SK-N-SH (cell line): ENCODE measurements at regions not wholly inside any gene's neighbourhood (a gene's known extent, or its start where the extent isn't known, plus 50 kb on each side); places are given as distances from the start of the nearest gene placed in this dataset.

Experiments
- CTCF ChIA-PET: fragments of 300-600, 350-600 bp; formaldehyde crosslinking; extraction: SDS; loops from one replicate; lab custom pipeline; 2021; lab: Yijun Ruan, JAX
- POLR2A ChIA-PET: fragments of 350-600 bp; sonication (Branson Sonifier 250); formaldehyde crosslinking; extraction: SDS; loops from one replicate; lab custom pipeline; 2020; ENCODE audit warnings: antibody characterized with exemption, inconsistent platforms; lab: Yijun Ruan, JAX
- DNase-seq: peaks from one replicate; pipeline ENCODE4 v3.0.0; 2012
- H2AFZ ChIP-seq: fragments of 200-600 bp; sonication (generic); 2 replicates; pipeline ENCODE4 v1.8.1; 2016; ENCODE audit warnings: antibody characterized with exemption, mild to moderate bottlenecking, low read depth
- H3F3A ChIP-seq: fragments of 200-600 bp; sonication (generic); replicated peaks from 2 replicates; pipeline ENCODE3; 2016; ENCODE audit warnings: antibody characterized with exemption, mild to moderate bottlenecking; ENCODE audit not compliant: insufficient read depth
- H3K27ac ChIP-seq, 2 experiments: fragments of 200-500 bp in 1 of 2; fragments of 200-600 bp in 1 of 2; sonication (Bioruptor generic) in 1 of 2; sonication (generic), shearing (Covaris generic) in 1 of 2; 2 replicates each; pipeline versions ENCODE4 v1.5.1 to v1.6.1; 2014 to 2016; ENCODE audit warnings: low read depth in 2 of 2, inconsistent platforms in 1 of 2, low read length in 1 of 2, mild to moderate bottlenecking in 1 of 2, mixed read lengths in 1 of 2
- H3K27me3 ChIP-seq: fragments of 200-600 bp; sonication (generic), shearing (Covaris generic); 2 replicates; pipeline ENCODE4 v1.6.1; 2016; ENCODE audit warnings: mixed run types; ENCODE audit not compliant: insufficient read depth
- H3K36me3 ChIP-seq, 2 experiments: fragments of 200-500 bp in 1 of 2; fragments of 200-600 bp in 1 of 2; sonication (Bioruptor generic) in 1 of 2; sonication (generic) in 1 of 2; replicated peaks in 1 of 2; 2 replicates each; pipeline versions ENCODE3 to v1.5.1; 2014 to 2016; ENCODE audit warnings: low read length in 1 of 2, mild to moderate bottlenecking in 1 of 2; ENCODE audit not compliant: insufficient read depth in 2 of 2, control insufficient read depth in 1 of 2
- H3K4me1 ChIP-seq, 2 experiments: fragments of 200-500 bp in 1 of 2; fragments of 200-600 bp in 1 of 2; sonication (Bioruptor generic) in 1 of 2; sonication (generic), shearing (Covaris generic) in 1 of 2; 2 replicates each; pipeline versions ENCODE4 v1.5.1 to v1.6.1; 2014 to 2016; ENCODE audit warnings: low read depth in 1 of 2, low read length in 1 of 2, mixed run types in 1 of 2; ENCODE audit not compliant: insufficient read depth in 2 of 2, control insufficient read depth in 1 of 2
- H3K4me2 ChIP-seq: fragments of 200-600 bp; sonication (generic), shearing (Covaris generic); 2 replicates; pipeline ENCODE4 v1.6.1; 2017; ENCODE audit warnings: mixed run types
- H3K4me3 ChIP-seq, 2 experiments: fragments of 200-500 bp in 1 of 2; fragments of 200-600 bp in 1 of 2; sonication (Bioruptor generic) in 1 of 2; sonication (generic), shearing (Covaris generic) in 1 of 2; 2 replicates each; pipeline versions ENCODE4 v1.5.1 to v1.8.1; 2014 to 2016; ENCODE audit warnings: low read depth in 2 of 2, inconsistent platforms in 1 of 2, low read length in 1 of 2, mild to moderate bottlenecking in 1 of 2, mixed read lengths in 1 of 2, moderate library complexity in 1 of 2
- H3K79me2 ChIP-seq: fragments of 200-600 bp; sonication (generic); 2 replicates; pipeline ENCODE4 v1.8.1; 2017; ENCODE audit warnings: mild to moderate bottlenecking; ENCODE audit not compliant: insufficient read depth
- H3K9ac ChIP-seq: fragments of 200-600 bp; sonication (generic); 2 replicates; pipeline ENCODE4 v1.6.1; 2017; ENCODE audit warnings: mixed run types
- H3K9me2 ChIP-seq: fragments of 200-600 bp; sonication (generic); 2 replicates; pipeline ENCODE4 v1.6.1; 2017; ENCODE audit warnings: mixed run types
- H3K9me3 ChIP-seq: fragments of 200-600 bp; sonication (generic); 2 replicates; pipeline ENCODE4 v1.6.1; 2017; ENCODE audit warnings: mixed run types, mild to moderate bottlenecking, moderate library complexity
- H4K20me1 ChIP-seq: fragments of 200-600 bp; sonication (generic); 2 replicates; pipeline ENCODE4 v1.6.1; 2017; ENCODE audit warnings: mild to moderate bottlenecking, mixed run types; ENCODE audit not compliant: insufficient read depth
- EZH2phosphoT487 ChIP-seq: fragments of 200-600 bp; sonication (generic); IDR thresholded peaks from 2 replicates; pipeline ENCODE4 v1.6.1; 2017; ENCODE audit warnings: low read depth, mixed run types, mild to moderate bottlenecking, antibody characterized with exemption, moderate library complexity, borderline replicate concordance
- FOXM1 ChIP-seq: IDR thresholded peaks from 2 replicates; pipeline ENCODE4 v1.4.0; 2012; ENCODE audit warnings: low read depth, mild to moderate bottlenecking
- GATA2 ChIP-seq: sonication (generic); formaldehyde crosslinking; IDR thresholded peaks from 2 replicates; pipeline ENCODE4 v1.5.0; 2020; ENCODE audit warnings: mild to moderate bottlenecking, missing genetic modification reagents
- MEF2A ChIP-seq: IDR thresholded peaks from 2 replicates; pipeline ENCODE4 v1.4.0; 2012; ENCODE audit warnings: low read depth, borderline replicate concordance
- MXI1 ChIP-seq: IDR thresholded peaks from 2 replicates; pipeline ENCODE4 v1.6.1; 2012; ENCODE audit warnings: mild to moderate bottlenecking, low read depth, low read length, improper control_type of control experiment
- POLR2AphosphoS5 ChIP-seq: IDR thresholded peaks from 2 replicates; pipeline ENCODE4 v1.6.1; 2012; ENCODE audit warnings: low read depth, low read length
- RFX5 ChIP-seq: IDR thresholded peaks from 2 replicates; pipeline ENCODE4 v1.6.1; 2012; ENCODE audit warnings: mild to moderate bottlenecking, improper control_type of control experiment, low read length
- RXRA ChIP-seq: IDR thresholded peaks from 2 replicates; pipeline ENCODE4 v1.4.0; 2012; ENCODE audit warnings: low read depth, mild to moderate bottlenecking, borderline replicate concordance
- SIN3A ChIP-seq: IDR thresholded peaks from 2 replicates; pipeline ENCODE4 v1.6.1; 2012; ENCODE audit warnings: low read depth, mild to moderate bottlenecking, low read length, moderate library complexity, borderline replicate concordance
- SMC3 ChIP-seq: IDR thresholded peaks from 2 replicates; pipeline ENCODE4 v1.6.1; 2012; ENCODE audit warnings: low read depth, low read length, improper control_type of control experiment
- TEAD4 ChIP-seq: IDR thresholded peaks from 2 replicates; pipeline ENCODE4 v1.4.0; 2012; ENCODE audit warnings: mild to moderate bottlenecking, borderline replicate concordance; ENCODE audit not compliant: insufficient read depth
- USF1 ChIP-seq: IDR thresholded peaks from 2 replicates; pipeline ENCODE4 v1.4.0; 2012; ENCODE audit warnings: low read depth, borderline replicate concordance
- WGBS: methylation state at CpG from one replicate; pipeline ENCODE4 v1.1.6; 2017; ENCODE audit warnings: low lambda C conversion rate; 5-methylcytosine and 5-hydroxymethylcytosine counted together
- TF ChIP-seq, protein P1 (sequence below): fragments of 200-600 bp; sonication (generic); IDR thresholded peaks from 2 replicates; pipeline ENCODE4 v1.6.1; 2017; ENCODE audit warnings: antibody characterized with exemption, mild to moderate bottlenecking, moderate library complexity
- TF ChIP-seq, protein P2 (sequence below): fragments of 150-350 bp; IDR thresholded peaks from 2 replicates; pipeline ENCODE4 v1.6.1; 2016; ENCODE audit warnings: mild to moderate bottlenecking, low read depth, low read length
- TF ChIP-seq, protein P3 (sequence below): IDR thresholded peaks from 2 replicates; pipeline ENCODE4 v1.4.0; 2012; ENCODE audit warnings: low read depth, borderline replicate concordance

DNA sequence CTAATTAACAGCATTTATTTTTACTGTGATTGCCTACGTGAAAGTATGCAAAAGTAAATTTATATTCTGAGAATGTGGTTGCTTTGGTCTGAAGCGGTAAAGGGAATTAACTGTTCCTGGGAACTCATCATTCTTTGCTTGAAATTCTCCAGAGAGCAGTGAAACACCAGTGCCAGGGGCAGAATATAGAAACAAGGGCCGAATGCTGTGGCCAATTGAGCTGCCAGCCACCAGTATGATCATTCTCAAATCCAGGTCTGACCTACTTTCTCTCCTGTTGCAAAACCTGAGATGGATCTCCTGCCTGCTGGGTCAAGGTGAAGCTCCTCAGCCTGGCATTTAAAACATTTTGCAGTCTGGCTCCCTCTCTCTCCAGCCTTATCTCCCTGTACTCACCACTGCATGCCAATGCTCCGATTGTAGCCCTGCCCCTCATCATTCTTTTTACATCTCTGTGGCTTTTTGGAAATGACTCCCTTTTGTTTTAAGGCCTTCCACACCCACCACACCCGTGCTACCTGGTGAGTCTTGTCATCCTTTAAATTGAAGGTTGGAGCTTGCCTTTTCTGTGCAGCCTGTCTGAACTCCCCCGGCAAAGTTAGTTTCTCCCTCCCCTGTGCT, 94.5 kb upstream of the TMEM178A start:
- 59% methylated on average over 6 of the region's 6 CpGs for WGBS
- H3K4me2 ChIP-seq = no peak overlapping the region
- no peaks in the 10 kb centered on the region for H3K79me2 ChIP-seq
- H3K27me3 ChIP-seq = no peaks in the 10 kb centered on the region
- peaks cover 13% of the 10 kb centered on the region for H3F3A ChIP-seq
- H3K9me3 ChIP-seq = no peaks in the 10 kb centered on the region
- H3K9me2 ChIP-seq = no peaks in the 10 kb centered on the region
- H3K4me1 ChIP-seq = peaks cover 5 to 14% of the 10 kb centered on the region in 2 experiments; a peak in 3 of 4 replicates
- H3K36me3 ChIP-seq = no peaks in the 10 kb centered on the region
- CTCF ChIA-PET = no interaction called here
- TF ChIP-seq GATA2 = no peak
- no peak for TF ChIP-seq MXI1
- no peak for TF ChIP-seq SMC3
- TF ChIP-seq, protein P1, sequence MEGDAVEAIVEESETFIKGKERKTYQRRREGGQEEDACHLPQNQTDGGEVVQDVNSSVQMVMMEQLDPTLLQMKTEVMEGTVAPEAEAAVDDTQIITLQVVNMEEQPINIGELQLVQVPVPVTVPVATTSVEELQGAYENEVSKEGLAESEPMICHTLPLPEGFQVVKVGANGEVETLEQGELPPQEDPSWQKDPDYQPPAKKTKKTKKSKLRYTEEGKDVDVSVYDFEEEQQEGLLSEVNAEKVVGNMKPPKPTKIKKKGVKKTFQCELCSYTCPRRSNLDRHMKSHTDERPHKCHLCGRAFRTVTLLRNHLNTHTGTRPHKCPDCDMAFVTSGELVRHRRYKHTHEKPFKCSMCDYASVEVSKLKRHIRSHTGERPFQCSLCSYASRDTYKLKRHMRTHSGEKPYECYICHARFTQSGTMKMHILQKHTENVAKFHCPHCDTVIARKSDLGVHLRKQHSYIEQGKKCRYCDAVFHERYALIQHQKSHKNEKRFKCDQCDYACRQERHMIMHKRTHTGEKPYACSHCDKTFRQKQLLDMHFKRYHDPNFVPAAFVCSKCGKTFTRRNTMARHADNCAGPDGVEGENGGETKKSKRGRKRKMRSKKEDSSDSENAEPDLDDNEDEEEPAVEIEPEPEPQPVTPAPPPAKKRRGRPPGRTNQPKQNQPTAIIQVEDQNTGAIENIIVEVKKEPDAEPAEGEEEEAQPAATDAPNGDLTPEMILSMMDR = no peak
- TF ChIP-seq EZH2phosphoT487 = no peak
- TF ChIP-seq FOXM1 = no peak
- no peak for TF ChIP-seq RXRA
- TF ChIP-seq SIN3A = no peak
- no peak for TF ChIP-seq POLR2AphosphoS5
- no peak for TF ChIP-seq RFX5
- TF ChIP-seq USF1 = no peak
- TF ChIP-seq, protein P2, sequence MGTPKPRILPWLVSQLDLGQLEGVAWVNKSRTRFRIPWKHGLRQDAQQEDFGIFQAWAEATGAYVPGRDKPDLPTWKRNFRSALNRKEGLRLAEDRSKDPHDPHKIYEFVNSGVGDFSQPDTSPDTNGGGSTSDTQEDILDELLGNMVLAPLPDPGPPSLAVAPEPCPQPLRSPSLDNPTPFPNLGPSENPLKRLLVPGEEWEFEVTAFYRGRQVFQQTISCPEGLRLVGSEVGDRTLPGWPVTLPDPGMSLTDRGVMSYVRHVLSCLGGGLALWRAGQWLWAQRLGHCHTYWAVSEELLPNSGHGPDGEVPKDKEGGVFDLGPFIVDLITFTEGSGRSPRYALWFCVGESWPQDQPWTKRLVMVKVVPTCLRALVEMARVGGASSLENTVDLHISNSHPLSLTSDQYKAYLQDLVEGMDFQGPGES = no peak
- no peak for TF ChIP-seq TEAD4
- TF ChIP-seq, protein P3, sequence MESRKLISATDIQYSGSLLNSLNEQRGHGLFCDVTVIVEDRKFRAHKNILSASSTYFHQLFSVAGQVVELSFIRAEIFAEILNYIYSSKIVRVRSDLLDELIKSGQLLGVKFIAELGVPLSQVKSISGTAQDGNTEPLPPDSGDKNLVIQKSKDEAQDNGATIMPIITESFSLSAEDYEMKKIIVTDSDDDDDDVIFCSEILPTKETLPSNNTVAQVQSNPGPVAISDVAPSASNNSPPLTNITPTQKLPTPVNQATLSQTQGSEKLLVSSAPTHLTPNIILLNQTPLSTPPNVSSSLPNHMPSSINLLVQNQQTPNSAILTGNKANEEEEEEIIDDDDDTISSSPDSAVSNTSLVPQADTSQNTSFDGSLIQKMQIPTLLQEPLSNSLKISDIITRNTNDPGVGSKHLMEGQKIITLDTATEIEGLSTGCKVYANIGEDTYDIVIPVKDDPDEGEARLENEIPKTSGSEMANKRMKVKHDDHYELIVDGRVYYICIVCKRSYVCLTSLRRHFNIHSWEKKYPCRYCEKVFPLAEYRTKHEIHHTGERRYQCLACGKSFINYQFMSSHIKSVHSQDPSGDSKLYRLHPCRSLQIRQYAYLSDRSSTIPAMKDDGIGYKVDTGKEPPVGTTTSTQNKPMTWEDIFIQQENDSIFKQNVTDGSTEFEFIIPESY = no peak
- no peak for TF ChIP-seq MEF2A
- POLR2A ChIA-PET = interaction anchor here (0.6 kb wide), 1 partner anchor 609 kb away, joined by 4 read pairs; no protein-coding TSS in a partner anchor
- no peaks in the 10 kb centered on the region for H4K20me1 ChIP-seq
- H3K27ac ChIP-seq = no peak overlapping the region
- H3K9ac ChIP-seq = no peak overlapping the region
- H3K4me3 ChIP-seq = no peak overlapping the region
- no peak overlapping the region for H2AFZ ChIP-seq
- no peak for DNase-seq
